GM12878 (cell line): ENCODE measurements at regions not wholly inside any gene's neighbourhood (a gene's known extent, or its start where the extent isn't known, plus 50 kb on each side); places are given as distances from the start of the nearest gene placed in this dataset.

Experiments
- ATAC-seq: fragments of 200-7000 bp; cut with Tn5 transposase; 3 replicates; pipeline ENCODE4 v1.9.1; 2020; ENCODE audit warnings: mild to moderate bottlenecking, moderate library complexity
- BruUV-seq: library from RNA; stranded (reverse); fragments of 400-500 nt; replicated peaks from 2 replicates; lab custom pipeline; 2021; lab: Mats Ljungman, UMichigan
- CTCF ChIA-PET: fragments of 300-600 bp; sonication (Branson Sonifier 250); formaldehyde crosslinking; extraction: SDS; loops from one replicate; lab custom pipeline; 2021; ENCODE audit warnings: inconsistent platforms; lab: Yijun Ruan, JAX
- POLR2A ChIA-PET: fragments of 350-600 bp; formaldehyde crosslinking; extraction: SDS; loops from one replicate; lab custom pipeline; 2021; ENCODE audit warnings: inconsistent platforms; lab: Charles Lee
- RAD21 ChIA-PET: fragments of 300-600 bp; sonication (Branson Sonifier 250); formaldehyde crosslinking; loops from one replicate; lab custom pipeline; 2023; ENCODE audit warnings: antibody characterized with exemption; ENCODE audit not compliant: unreplicated experiment; lab: Charles Lee
- SMC1A ChIA-PET: fragments of 300-600 bp; sonication (Branson Sonifier 250); formaldehyde crosslinking; loops from one replicate; lab custom pipeline; 2023; ENCODE audit not compliant: unreplicated experiment, uncharacterized antibody; lab: Charles Lee
- DNase-seq: peaks from one replicate; pipeline ENCODE4 v3.0.0-alpha.2; 2011; ENCODE audit warnings: low read depth, low spot score
- FAIRE-seq: peaks from 3 replicates; lab custom pipeline; 2011; peaks lifted over from hg19 to GRCh38; lab: Jason Lieb, UNC
- H2AFZ ChIP-seq: 2 replicates; pipeline ENCODE4 v1.6.0; 2011; ENCODE audit warnings: low read depth, low read length, control low read depth; ENCODE audit not compliant: control insufficient read depth
- H3K27ac ChIP-seq: 2 replicates; pipeline ENCODE4 v1.5.1; 2011; ENCODE audit warnings: control low read depth; ENCODE audit not compliant: control insufficient read depth, insufficient read depth
- H3K27me3 ChIP-seq, 2 experiments: replicated peaks in 1 of 2; 2 replicates each; pipeline versions ENCODE4 v1.6.0 to v1.6.1; 2011; ENCODE audit warnings: low read length in 1 of 2; ENCODE audit not compliant: control insufficient read depth in 2 of 2, insufficient read depth in 2 of 2
- H3K36me3 ChIP-seq, 2 experiments: 2 replicates each; pipeline ENCODE4 v1.5.1; 2011; ENCODE audit warnings: low read length in 1 of 2; ENCODE audit not compliant: control insufficient read depth in 2 of 2, insufficient read depth in 2 of 2
- H3K4me1 ChIP-seq: 2 replicates; pipeline ENCODE4 v1.6.1; 2011; ENCODE audit warnings: mild to moderate bottlenecking, low read length, moderate library complexity, mixed read lengths; ENCODE audit not compliant: control insufficient read depth, insufficient read depth
- H3K4me2 ChIP-seq: 2 replicates; pipeline ENCODE4 v1.6.0; 2011; ENCODE audit warnings: control low read depth; ENCODE audit not compliant: control insufficient read depth, insufficient read depth
- H3K4me3 ChIP-seq: fragments of 200-600 bp; sonication (generic); 2 replicates; pipeline ENCODE4 v1.5.1; 2016
- H3K79me2 ChIP-seq: 2 replicates; pipeline ENCODE4 v1.6.0; 2011; ENCODE audit warnings: low read length; ENCODE audit not compliant: control insufficient read depth, insufficient read depth
- H3K9ac ChIP-seq: 2 replicates; pipeline ENCODE4 v1.8.0; 2011; ENCODE audit warnings: low read length, control low read depth, mixed read lengths; ENCODE audit not compliant: control insufficient read depth, insufficient read depth
- H3K9me3 ChIP-seq: replicated peaks from 3 replicates; pipeline ENCODE4 v1.5.1; 2011; ENCODE audit warnings: mild to moderate bottlenecking, low read length; ENCODE audit not compliant: control insufficient read depth, insufficient read depth
- H4K20me1 ChIP-seq: 2 replicates; pipeline ENCODE4 v1.6.0; 2011; ENCODE audit not compliant: control insufficient read depth, insufficient read depth
- BMI1 ChIP-seq: fragments of 450-650 bp; IDR thresholded peaks from 2 replicates; pipeline ENCODE4 v1.6.1; 2016; ENCODE audit warnings: mild to moderate bottlenecking, moderate library complexity, borderline replicate concordance
- ESRRA ChIP-seq: IDR thresholded peaks from 2 replicates; pipeline ENCODE4 v1.6.1; 2012; ENCODE audit warnings: mild to moderate bottlenecking, low read length, improper control_type of control experiment
- ETV6 ChIP-seq, 2 experiments: fragments of 450-650 bp in 1 of 2; IDR thresholded peaks in 1 of 2; conservative IDR thresholded peaks in 1 of 2; 2 replicates each; pipeline ENCODE4 v1.6.1; 2014; ENCODE audit warnings: antibody characterized with exemption in 1 of 2, borderline replicate concordance in 1 of 2, low read depth in 1 of 2, mild to moderate bottlenecking in 1 of 2, moderate library complexity in 1 of 2
- HCFC1 ChIP-seq: fragments of 150-350 bp; IDR thresholded peaks from 2 replicates; pipeline ENCODE4 v1.6.1; 2014; ENCODE audit warnings: low read length
- HDAC6 ChIP-seq: fragments of 200-600 bp; sonication (generic); IDR thresholded peaks from one replicate; pipeline ENCODE4 v1.8.0; 2017; ENCODE audit warnings: antibody characterized with exemption; ENCODE audit not compliant: unreplicated experiment
- MYC ChIP-seq: IDR thresholded peaks from 2 replicates; pipeline ENCODE4 v1.6.1; 2011; ENCODE audit warnings: mild to moderate bottlenecking, low read length, moderate library complexity, inconsistent platforms; ENCODE audit not compliant: insufficient read depth, insufficient replicate concordance, insufficient read length, severe bottlenecking
- NBN ChIP-seq: fragments of 450-650 bp; IDR thresholded peaks from 2 replicates; pipeline ENCODE4 v1.6.1; 2016
- RAD51 ChIP-seq: fragments of 450-650 bp; IDR thresholded peaks from 2 replicates; pipeline ENCODE4 v1.6.1; 2016; ENCODE audit warnings: moderate library complexity, mild to moderate bottlenecking, inconsistent platforms
- ZSCAN29 ChIP-seq: fragments of 450-650 bp; IDR thresholded peaks from 2 replicates; pipeline ENCODE4 v1.6.1; 2017; ENCODE audit warnings: mild to moderate bottlenecking, moderate library complexity
- WGBS: methylation state at CpG from one replicate; pipeline ENCODE4 v1.1.6; 2016; ENCODE audit warnings: low lambda C conversion rate; ENCODE audit not compliant: insufficient replicate concordance, insufficient coverage; ENCODE audit errors: missing lambda C conversion rate; 5-methylcytosine and 5-hydroxymethylcytosine counted together
- in situ Hi-C: fragments of 300-500 bp; cut with MboI; formaldehyde crosslinking; loops from 9 replicates; pipeline ENCODE4 v1.14.3; 2018; ENCODE audit warnings: mixed read lengths
- intact Hi-C: fragments of 100-400 bp; cut with micrococcal nuclease; formaldehyde crosslinking; loops from one replicate; pipeline ENCODE4 v1.14.2; 2022; ENCODE audit not compliant: unreplicated experiment
- TF ChIP-seq, protein P1 (sequence below): IDR thresholded peaks from 2 replicates; pipeline ENCODE4 v1.6.1; 2012; ENCODE audit warnings: low read length, inconsistent platforms
- TF ChIP-seq, protein P2 (sequence below): fragments of 450-650 bp; IDR thresholded peaks from 2 replicates; pipeline ENCODE4 v1.6.1; 2017; ENCODE audit warnings: antibody characterized with exemption, mild to moderate bottlenecking, moderate library complexity

DNA sequence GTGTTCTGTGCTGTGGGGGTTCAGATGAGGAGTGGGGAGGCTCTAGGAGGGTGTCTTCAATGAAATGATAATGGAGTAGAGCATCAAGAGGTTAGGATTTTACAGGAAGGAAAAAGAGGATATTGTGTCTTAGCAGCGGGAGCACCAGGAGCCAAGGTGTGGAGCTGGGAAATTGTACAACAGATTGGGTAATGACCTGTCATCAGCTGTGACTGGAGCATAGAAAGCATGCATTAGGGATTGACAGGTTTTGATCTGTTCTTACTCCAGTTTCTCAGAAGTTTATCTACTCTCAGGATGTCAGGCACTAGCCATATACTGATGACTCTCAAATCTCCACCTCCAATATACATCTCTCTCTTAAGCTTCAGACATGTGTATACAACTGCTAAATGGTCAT, 196.9 kb downstream of the ARHGAP12 start:
- WGBS = 100% methylated on average over 1 of the region's 1 CpG
- no peak for FAIRE-seq
- ChIA-PET CTCF (no interaction called here), RAD21 (no interaction called here), POLR2A (no interaction called here), SMC1A (interaction anchor here (1.1 kb wide), 1 partner anchor 123 kb away, joined by 3 read pairs; no protein-coding TSS in a partner anchor)
- intact Hi-C loops = no loop called here
- Histone ChIP-seq H3K9ac (no peak overlapping the region), H3K4me1 (no peaks in the 10 kb centered on the region), H3K36me3 (no peaks in the 10 kb centered on the region), H3K4me3 (no peak overlapping the region), H2AFZ (no peak overlapping the region), H4K20me1 (no peaks in the 10 kb centered on the region), H3K79me2 (no peaks in the 10 kb centered on the region), H3K27me3 (no peaks in the 10 kb centered on the region), H3K27ac (no peak overlapping the region), H3K4me2 (no peak overlapping the region), H3K9me3 (no peaks in the 10 kb centered on the region; the same call in 2 of the 3 replicates)
- in situ Hi-C loops = no loop called here
- no peak for ATAC-seq
- DNase-seq = no peak
- BruUV-seq = no TSS peak
- TF ChIP-seq RAD51 = no peak
- TF ChIP-seq BMI1 = no peak
- TF ChIP-seq, protein P1, sequence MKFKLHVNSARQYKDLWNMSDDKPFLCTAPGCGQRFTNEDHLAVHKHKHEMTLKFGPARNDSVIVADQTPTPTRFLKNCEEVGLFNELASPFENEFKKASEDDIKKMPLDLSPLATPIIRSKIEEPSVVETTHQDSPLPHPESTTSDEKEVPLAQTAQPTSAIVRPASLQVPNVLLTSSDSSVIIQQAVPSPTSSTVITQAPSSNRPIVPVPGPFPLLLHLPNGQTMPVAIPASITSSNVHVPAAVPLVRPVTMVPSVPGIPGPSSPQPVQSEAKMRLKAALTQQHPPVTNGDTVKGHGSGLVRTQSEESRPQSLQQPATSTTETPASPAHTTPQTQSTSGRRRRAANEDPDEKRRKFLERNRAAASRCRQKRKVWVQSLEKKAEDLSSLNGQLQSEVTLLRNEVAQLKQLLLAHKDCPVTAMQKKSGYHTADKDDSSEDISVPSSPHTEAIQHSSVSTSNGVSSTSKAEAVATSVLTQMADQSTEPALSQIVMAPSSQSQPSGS = no peak
- no peak for TF ChIP-seq ESRRA
- no peak for TF ChIP-seq ZSCAN29
- no peak for TF ChIP-seq HCFC1
- TF ChIP-seq, protein P2, sequence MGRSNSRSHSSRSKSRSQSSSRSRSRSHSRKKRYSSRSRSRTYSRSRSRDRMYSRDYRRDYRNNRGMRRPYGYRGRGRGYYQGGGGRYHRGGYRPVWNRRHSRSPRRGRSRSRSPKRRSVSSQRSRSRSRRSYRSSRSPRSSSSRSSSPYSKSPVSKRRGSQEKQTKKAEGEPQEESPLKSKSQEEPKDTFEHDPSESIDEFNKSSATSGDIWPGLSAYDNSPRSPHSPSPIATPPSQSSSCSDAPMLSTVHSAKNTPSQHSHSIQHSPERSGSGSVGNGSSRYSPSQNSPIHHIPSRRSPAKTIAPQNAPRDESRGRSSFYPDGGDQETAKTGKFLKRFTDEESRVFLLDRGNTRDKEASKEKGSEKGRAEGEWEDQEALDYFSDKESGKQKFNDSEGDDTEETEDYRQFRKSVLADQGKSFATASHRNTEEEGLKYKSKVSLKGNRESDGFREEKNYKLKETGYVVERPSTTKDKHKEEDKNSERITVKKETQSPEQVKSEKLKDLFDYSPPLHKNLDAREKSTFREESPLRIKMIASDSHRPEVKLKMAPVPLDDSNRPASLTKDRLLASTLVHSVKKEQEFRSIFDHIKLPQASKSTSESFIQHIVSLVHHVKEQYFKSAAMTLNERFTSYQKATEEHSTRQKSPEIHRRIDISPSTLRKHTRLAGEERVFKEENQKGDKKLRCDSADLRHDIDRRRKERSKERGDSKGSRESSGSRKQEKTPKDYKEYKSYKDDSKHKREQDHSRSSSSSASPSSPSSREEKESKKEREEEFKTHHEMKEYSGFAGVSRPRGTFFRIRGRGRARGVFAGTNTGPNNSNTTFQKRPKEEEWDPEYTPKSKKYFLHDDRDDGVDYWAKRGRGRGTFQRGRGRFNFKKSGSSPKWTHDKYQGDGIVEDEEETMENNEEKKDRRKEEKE = no peak
- no peak for TF ChIP-seq ETV6 (conservative IDR thresholded peaks at IDR 0.05 in 1 of 2, IDR thresholded peaks at IDR 0.05 in 1 of 2; ENCODE audit: borderline replicate concordance in 1 of 2, low read depth in 1 of 2)
- TF ChIP-seq HDAC6 = no peak
- no peak for TF ChIP-seq MYC
- TF ChIP-seq NBN = no peak
- TF ChIP-seq, all 136 proteins: peak for 0
